Hepatic stellate cell (primary cell): ENCODE measurements at regions not wholly inside any gene's neighbourhood (a gene's known extent, or its start where the extent isn't known, plus 50 kb on each side); places are given as distances from the start of the nearest gene placed in this dataset.
"Not testable (repeated sequence)": the region's sequence is repeated elsewhere in the genome, so short reads cannot be mapped to it uniquely, and the experiment has no call there.

Experiments used
- DNase-seq: peaks from one replicate; pipeline ENCODE4 v3.0.0; 2011; ENCODE audit warnings: low spot score

GRCh38 chr11:98180511-98180910 lies 840.2 kb upstream of the CNTN5 start:
- DNase-seq, result no peak

DNA sequence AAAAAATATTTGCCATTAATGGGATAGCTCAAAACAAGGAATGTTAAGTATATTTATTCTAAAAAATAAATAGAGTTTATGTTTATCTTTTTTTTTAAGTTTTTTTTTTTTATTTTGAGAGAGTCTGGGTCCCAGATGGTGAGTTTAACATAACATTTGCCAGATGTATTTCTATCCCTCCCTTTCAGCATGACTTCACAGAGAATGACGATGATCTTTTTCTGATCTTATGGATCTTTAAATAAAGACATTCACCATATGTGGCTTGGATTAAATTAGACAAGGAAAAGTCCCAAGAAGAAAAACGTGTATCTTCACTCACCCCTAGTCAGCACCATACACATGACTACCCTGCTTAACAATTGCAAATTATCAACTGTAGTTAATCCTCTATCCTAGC lies 839.8 kb upstream of the CNTN5 start:
- DNase-seq, result no peak

DNA sequence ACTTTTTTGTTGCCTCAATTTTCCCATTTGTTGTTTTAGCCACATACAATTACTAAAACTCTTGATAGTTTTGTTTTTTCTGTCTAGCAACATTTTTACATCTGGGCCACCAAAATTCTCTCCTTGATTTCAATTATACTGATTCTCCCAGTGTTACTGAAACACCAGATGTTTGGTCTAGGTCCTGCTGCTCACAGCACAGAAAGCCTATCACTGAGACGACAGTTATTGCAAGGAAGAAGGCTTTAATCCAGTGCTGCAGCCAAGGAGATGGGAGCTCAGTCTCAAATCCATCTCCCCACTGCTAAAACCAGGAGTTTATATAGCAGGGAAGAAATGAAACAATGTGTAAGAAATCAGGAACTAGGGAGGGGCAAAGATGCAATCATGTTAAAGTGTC lies 837.7 kb upstream of the CNTN5 start:
- no peak for DNase-seq

DNA sequence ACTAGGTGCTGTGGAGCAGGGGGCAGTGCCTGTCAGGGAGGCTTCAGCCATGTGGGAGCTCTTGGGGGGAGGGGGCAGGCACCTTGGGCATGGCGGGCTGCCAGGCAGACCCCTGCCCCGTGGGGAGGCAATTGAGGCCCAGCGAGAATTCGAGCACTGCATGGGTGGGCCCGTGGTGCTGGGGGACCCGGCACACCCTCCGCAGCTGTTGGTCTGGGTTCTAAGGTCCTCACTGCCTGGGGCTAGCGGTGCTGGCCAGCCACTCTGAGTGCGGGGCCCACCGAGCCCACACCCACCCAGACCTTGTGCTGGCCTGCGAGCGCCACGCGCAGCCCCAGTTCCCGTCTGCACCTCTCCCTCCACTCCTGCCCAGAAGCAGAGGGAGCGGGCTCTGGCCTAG lies 835.5 kb upstream of the CNTN5 start:
- no peak for DNase-seq

DNA sequence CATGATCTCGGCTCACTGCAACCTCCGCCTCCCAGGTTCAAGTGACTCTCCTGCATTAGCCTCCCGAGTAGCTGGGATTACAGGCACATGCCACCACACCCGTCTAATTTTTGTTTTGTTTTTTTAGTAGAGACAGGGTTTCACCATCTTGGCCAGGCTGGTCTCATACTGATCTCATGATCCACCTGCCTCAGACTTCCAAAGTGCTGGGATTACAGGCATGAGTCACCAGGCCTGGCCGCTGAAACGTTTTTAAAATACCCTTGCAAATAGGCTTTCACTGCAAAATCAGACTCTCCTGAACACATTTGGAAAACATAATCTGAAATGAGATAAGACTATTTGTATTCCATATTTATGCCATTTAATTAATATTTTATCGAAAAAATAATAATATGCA lies 826.1 kb upstream of the CNTN5 start:
- no peak for DNase-seq

DNA sequence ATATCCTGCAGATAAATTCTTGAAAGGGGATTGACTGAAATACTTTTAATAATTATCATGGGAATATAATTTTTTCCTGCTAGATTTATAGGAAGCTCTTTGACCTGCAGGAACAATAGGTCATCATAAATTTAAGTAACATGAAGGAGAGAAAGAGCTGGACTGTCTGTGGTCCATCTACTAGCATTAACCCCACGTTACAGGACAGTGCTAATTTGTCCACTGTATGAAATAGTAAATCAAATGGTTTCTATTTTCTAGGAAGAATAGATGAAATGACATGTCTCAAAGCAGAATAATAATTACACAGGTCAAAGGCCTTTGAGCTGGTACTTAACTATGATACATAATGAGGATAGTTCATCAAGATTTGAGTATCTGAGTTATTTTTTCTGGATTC lies 825.4 kb upstream of the CNTN5 start:
- no peak for DNase-seq

GRCh38 chr11:98207086-98207485 lies 813.7 kb upstream of the CNTN5 start:
- no peak for DNase-seq

DNA sequence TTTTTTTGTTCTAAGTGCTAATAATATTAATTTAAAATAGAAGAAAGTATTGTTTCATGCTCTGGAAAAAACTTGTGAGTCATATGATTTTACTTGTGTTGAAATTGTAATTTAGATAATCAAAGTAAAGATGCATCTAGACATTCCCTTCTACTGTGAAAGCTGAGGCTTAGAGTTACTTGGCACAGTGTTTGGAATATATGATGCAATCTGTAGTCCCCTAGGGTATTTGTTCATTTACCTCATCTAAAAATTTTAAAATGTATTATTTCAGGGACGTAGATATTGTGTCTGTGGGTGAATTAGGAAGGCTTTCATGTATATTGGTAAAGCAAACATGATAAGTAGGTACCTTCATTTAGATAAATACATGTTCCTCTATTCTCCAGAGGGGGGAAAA lies 793.5 kb upstream of the CNTN5 start:
- no peak for DNase-seq

DNA sequence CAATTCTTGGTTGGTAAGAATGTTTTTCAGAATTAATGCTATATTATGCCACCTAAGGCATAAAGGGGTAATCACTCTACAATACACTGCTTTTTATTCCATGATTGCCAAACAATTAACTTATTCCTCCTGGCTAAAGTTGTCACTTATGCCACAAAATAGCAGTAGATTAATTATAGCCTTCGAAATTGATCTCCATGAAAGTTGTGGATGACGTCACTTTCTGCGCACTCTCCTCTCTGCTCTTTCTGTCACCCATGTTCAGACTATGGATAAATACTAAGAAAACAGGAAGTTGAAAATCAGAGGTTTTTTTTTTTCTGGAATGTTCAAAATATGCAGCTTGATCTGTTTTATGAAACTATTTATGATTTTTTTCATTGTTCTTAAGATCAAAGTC lies 790.1 kb upstream of the CNTN5 start:
- no peak for DNase-seq

- DNase-seq, result no peak
Measured at GRCh38 chr11:98234698-98235097, 786.1 kb upstream of the CNTN5 start.

DNA sequence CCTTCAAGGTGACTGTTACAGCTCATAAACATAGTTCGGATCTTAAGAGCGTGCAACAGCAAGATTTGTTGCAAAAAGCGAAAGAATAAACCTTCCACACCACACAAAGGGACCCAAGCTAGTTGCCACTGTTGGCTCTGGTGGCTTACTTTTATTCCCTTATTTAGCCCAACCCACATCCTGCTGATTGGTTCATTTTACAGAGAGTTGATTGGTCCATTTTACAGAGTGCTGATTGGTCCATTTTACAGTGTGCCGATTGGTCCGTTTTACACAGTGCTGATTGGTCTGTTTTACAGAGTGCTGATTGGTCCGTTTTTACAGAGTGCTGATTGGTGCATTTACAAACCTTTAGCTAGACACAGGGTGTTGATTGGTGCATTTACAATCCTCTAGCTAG lies 776.9 kb upstream of the CNTN5 start:
- DNase-seq, result no peak

GRCh38 chr11:98260983-98261382 lies 759.8 kb upstream of the CNTN5 start:
- DNase-seq, result no peak

- DNase-seq, result no peak
Measured at GRCh38 chr11:98277251-98277912, 743.4 kb upstream of the CNTN5 start.

- DNase-seq, result no peak
Measured at GRCh38 chr11:98289617-98290263, 731.0 kb upstream of the CNTN5 start.

- no peak for DNase-seq
Measured at GRCh38 chr11:98296091-98296880, 724.5 kb upstream of the CNTN5 start.

- no peak for DNase-seq
Measured at GRCh38 chr11:98300719-98301118, 720.0 kb upstream of the CNTN5 start.

DNA sequence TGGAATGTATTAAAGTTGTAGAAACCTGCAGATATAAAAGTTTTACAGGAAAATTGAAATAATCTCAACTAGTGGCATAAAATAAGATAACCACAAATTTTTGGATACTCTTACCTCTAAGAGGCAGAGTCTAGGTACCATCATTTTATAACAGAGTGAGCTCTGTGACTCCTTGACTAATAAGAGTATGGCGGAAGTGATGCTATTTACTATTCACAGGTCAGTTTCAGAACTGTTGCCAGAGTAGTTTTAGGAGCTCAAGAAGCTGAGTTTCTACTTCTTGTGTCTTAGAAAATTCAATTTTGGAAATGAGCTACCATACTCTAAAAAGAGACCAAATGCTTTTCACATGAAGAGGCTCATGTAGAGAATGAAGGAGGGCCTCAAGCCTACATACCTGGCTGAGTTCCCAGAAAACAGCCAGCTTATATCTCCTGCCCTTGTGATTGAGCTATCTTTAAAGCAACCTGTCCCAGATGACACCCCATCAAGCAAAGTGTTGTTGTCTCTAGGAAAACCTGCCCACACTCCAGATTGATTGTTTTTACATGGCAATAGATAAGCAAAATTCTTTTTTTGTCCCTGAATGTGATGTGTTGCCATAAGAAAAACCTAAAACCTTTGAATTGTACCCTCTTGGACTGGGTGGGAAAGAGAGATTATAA lies 712.8 kb upstream of the CNTN5 start:
- no peak for DNase-seq

DNA sequence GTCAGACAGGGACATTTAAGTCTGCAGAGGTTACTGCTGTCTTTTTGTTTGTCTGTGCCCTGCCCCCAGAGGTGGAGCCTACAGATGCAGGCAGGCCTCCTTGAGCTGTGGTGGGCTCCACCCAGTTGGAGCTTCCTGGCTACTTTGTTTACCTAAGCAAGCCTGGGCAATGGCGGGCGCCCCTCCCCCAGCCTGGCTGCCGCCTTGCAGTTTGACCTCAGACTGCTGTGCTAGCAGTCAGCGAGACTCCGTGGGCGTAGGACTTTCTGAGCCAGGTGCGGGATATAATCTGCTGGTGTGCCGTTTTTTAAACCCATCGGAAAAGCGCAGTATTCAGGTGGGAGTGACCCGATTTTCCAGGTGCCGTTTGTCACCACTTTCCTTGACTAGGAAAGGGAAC lies 690.4 kb upstream of the CNTN5 start:
- DNase-seq, result not testable (repeated sequence)

DNA sequence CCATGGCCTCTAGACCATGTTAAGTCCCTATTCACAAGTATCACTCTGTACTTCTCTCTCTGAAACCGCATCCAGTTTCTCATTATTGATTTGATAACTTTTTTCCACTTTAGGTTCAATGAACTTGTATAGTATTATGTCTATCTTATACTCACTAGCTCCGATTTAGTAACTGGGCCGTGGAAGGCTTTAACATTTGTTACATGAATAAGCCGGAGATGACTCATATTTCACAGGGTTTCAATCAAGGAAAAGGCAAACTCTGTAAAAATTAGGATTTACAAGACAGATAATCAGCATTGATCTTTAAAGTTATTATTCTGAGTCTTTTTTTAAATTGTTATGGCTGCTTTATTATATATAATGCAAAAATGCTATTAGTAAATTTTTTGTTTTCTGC lies 662.2 kb upstream of the CNTN5 start:
- DNase-seq, result no peak

GRCh38 chr11:98365190-98365589 lies 655.6 kb upstream of the CNTN5 start:
- DNase-seq, result no peak

- no peak for DNase-seq
Measured at GRCh38 chr11:98365941-98366340, 654.8 kb upstream of the CNTN5 start.

- no peak for DNase-seq
Measured at GRCh38 chr11:98390391-98390790, 630.4 kb upstream of the CNTN5 start.

- not testable (repeated sequence) for DNase-seq
Measured at GRCh38 chr11:98394500-98394899, 626.2 kb upstream of the CNTN5 start.
